ENCODE measurements at regions not wholly inside any gene's neighbourhood (a gene's known extent, or its start where the extent isn't known, plus 50 kb on each side); places are given as distances from the start of the nearest gene placed in this dataset.

DNA sequence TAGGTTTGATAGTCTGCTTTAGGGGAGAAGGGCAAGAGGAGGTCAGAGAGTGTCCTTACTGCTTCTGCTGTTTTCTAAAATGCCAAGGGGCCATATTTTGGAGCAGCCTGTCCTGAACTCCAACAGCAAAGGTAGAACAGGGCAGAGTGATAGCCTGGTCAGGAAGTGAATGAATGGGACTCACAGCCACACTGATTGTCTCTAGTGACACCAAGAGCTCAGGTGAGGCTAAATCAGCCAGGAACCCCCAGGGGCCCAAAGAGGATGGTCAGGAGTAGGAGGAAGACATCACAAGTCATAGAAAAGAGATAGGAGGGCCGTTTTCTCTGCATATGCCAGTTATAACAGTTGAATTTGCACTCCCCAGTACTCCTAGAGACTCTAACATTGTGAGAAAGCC, 97.4 kb upstream of the DUSP10 start:
- TF ChIP-seq POLR2AphosphoS5 (IDR thresholded peaks at IDR 0.05) (no peak), POLR2A (IDR thresholded peaks at IDR 0.05) (no peak)
- TF ChIP-seq, protein P1, sequence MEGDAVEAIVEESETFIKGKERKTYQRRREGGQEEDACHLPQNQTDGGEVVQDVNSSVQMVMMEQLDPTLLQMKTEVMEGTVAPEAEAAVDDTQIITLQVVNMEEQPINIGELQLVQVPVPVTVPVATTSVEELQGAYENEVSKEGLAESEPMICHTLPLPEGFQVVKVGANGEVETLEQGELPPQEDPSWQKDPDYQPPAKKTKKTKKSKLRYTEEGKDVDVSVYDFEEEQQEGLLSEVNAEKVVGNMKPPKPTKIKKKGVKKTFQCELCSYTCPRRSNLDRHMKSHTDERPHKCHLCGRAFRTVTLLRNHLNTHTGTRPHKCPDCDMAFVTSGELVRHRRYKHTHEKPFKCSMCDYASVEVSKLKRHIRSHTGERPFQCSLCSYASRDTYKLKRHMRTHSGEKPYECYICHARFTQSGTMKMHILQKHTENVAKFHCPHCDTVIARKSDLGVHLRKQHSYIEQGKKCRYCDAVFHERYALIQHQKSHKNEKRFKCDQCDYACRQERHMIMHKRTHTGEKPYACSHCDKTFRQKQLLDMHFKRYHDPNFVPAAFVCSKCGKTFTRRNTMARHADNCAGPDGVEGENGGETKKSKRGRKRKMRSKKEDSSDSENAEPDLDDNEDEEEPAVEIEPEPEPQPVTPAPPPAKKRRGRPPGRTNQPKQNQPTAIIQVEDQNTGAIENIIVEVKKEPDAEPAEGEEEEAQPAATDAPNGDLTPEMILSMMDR (IDR thresholded peaks at IDR 0.05 in 8 of 11, conservative IDR thresholded peaks at IDR 0.05 in 3 of 11): no peak
- Histone ChIP-seq H3K27ac (no peak overlapping the region), H3K27me3 (replicated peaks in 1 of 7) (no peaks in the 10 kb centered on the region), H3K36me3 (no peaks in the 10 kb centered on the region), H3K4me3 (no peak overlapping the region), H3K9me3 (no peaks in the 10 kb centered on the region), H3K4me1 (peaks cover 0 to 30% (median 5%) of the 10 kb centered on the region in 6 donors)
- no peak for DNase-seq
- intact Hi-C loops (cut with DNase I; ENCODE audit: low total_unique reads): no loop called here
- WGBS, 5 donors: 69 to 88% (median 83%) methylated on average over 1 of the region's 1 CpG

DNA sequence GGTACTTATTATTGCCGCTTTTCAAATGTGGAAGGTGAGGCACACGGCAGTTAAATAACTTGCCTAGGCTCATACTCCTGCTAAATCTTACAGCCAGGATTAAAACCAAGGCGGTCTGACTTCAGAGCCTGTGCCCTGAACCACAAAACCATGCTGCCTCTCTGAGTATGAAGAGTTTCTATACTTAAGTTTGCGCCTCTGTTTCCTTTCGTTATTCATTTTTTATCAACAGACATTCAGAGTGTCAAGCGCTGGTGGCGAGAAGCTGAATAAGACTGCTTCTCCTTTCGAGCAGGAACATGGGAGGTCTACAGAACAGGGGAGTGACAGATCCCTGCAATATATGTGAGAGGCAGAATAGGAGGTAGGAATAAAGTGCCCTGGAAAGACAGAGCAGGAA, 96.0 kb upstream of the DUSP10 start:
- Histone ChIP-seq H3K36me3 (no peaks in the 10 kb centered on the region), H3K27ac (no peak overlapping the region), H3K27me3 (replicated peaks in 1 of 7) (no peaks in the 10 kb centered on the region), H3K4me1 (peaks cover 0 to 30% (median 5%) of the 10 kb centered on the region in 6 donors), H3K4me3 (peak overlapping the region in 1 of 8 donors; percentile 33), H3K9me3 (no peaks in the 10 kb centered on the region)
- 29 to 55% (median 36%) methylated on average over 8 of the region's 8 CpGs for WGBS, 5 donors
- TF ChIP-seq POLR2AphosphoS5 (IDR thresholded peaks at IDR 0.05) (no peak), POLR2A (IDR thresholded peaks at IDR 0.05) (no peak)
- TF ChIP-seq, protein P1 (IDR thresholded peaks at IDR 0.05 in 8 of 11, conservative IDR thresholded peaks at IDR 0.05 in 3 of 11): no peak
- no peak for DNase-seq
- intact Hi-C loops (cut with DNase I; ENCODE audit: low total_unique reads): no loop called here

GRCh38 chr1:221834698-221835513, 93.0 kb upstream of the DUSP10 start:
- intact Hi-C loops (cut with DNase I; ENCODE audit: low total_unique reads): no loop called here
- 83 to 96% (median 90%) methylated on average over 3 of the region's 3 CpGs for WGBS, 5 donors
- Histone ChIP-seq H3K27me3 (replicated peaks in 1 of 7) (no peaks in the 10 kb centered on the region), H3K36me3 (no peaks in the 10 kb centered on the region), H3K4me1 (peaks cover 0 to 24% (median 5%) of the 10 kb centered on the region in 6 donors), H3K9me3 (no peaks in the 10 kb centered on the region), H3K27ac (no peak overlapping the region), H3K4me3 (no peak overlapping the region)
- TF ChIP-seq POLR2A (IDR thresholded peaks at IDR 0.05): no peak
- TF ChIP-seq, protein P1 (IDR thresholded peaks at IDR 0.05 in 8 of 11, conservative IDR thresholded peaks at IDR 0.05 in 3 of 11): no peak
- TF ChIP-seq POLR2AphosphoS5 (IDR thresholded peaks at IDR 0.05): no peak
- no peak for DNase-seq

GRCh38 chr1:221832617-221833016, 90.7 kb upstream of the DUSP10 start:
- Histone ChIP-seq H3K27ac (no peak overlapping the region), H3K9me3 (no peaks in the 10 kb centered on the region), H3K36me3 (no peaks in the 10 kb centered on the region), H3K27me3 (replicated peaks in 1 of 7) (no peaks in the 10 kb centered on the region), H3K4me3 (no peak overlapping the region), H3K4me1 (peaks cover 0 to 11% (median under 1%) of the 10 kb centered on the region in 6 donors)
- DNase-seq: no peak
- intact Hi-C loops (cut with DNase I; ENCODE audit: low total_unique reads): no loop called here
- TF ChIP-seq, protein P1 (IDR thresholded peaks at IDR 0.05 in 8 of 11, conservative IDR thresholded peaks at IDR 0.05 in 3 of 11): no peak
- TF ChIP-seq POLR2AphosphoS5 (IDR thresholded peaks at IDR 0.05) (no peak), POLR2A (IDR thresholded peaks at IDR 0.05) (no peak)
- 76 to 86% (median 82%) methylated on average over 2 of the region's 2 CpGs for WGBS, 5 donors
